ENCODE measurements at regions not wholly inside any gene's neighbourhood (a gene's known extent, or its start where the extent isn't known, plus 50 kb on each side); places are given as distances from the start of the nearest gene placed in this dataset.

DNA sequence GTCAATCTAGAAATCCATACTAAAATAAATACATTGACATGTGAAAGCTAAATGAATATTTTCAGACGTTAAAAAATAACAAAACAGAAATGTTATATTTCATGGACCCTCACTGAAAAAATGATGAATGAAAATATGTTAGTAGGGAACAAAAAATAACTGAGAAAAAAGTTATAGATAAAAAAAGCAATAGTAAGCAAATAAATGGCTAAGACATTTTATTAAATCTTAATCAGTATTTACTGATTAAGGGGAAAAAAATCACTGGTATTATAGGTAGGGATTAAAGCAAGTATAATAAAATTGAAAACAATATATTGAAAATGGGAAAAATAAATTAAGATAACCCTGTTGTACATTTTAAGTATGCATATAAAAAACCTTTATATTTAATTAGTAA, 468.1 kb upstream of the MANEA start:
- Histone ChIP-seq H3K36me3 (ENCODE audit: control insufficient read depth, insufficient read depth, low read length) (no peaks in the 10 kb centered on the region), H3K4me1 (ENCODE audit: control insufficient read depth, extremely low read depth, insufficient read depth, low read length) (no peaks in the 10 kb centered on the region), H3K9ac (ENCODE audit: insufficient read depth, low read length) (no peak overlapping the region), H3K4me3 (replicated peaks in 1 of 4; ENCODE audit: control extremely low read depth in 1 of 4, insufficient read depth in 1 of 4, low read depth in 3 of 4, low read length in 4 of 4) (no peak overlapping the region), H3K27ac (ENCODE audit: insufficient read depth, low read length) (no peak overlapping the region), H3K79me2 (ENCODE audit: control insufficient read depth, insufficient read depth, low read length) (no peaks in the 10 kb centered on the region), H3K4me2 (ENCODE audit: extremely low read depth, insufficient read depth, low read length) (no peak overlapping the region), H3K9me3 (ENCODE audit: control insufficient read depth, insufficient read depth, low read depth, low read length) (no peaks in the 10 kb centered on the region), H3K27me3 (ENCODE audit: control insufficient read depth, insufficient read depth, low read length) (no peaks in the 10 kb centered on the region), H4K20me1 (ENCODE audit: control insufficient read depth, extremely low read depth, insufficient read depth, low read length) (no peaks in the 10 kb centered on the region), H2AFZ (ENCODE audit: low read length) (no peak overlapping the region)
- DNase-seq (ENCODE audit: low read depth in 2 of 2): no peak
- TF ChIP-seq EZH2 (IDR thresholded peaks at IDR 0.05; ENCODE audit: low read length, missing control alignments): no peak
- TF ChIP-seq, protein P1, sequence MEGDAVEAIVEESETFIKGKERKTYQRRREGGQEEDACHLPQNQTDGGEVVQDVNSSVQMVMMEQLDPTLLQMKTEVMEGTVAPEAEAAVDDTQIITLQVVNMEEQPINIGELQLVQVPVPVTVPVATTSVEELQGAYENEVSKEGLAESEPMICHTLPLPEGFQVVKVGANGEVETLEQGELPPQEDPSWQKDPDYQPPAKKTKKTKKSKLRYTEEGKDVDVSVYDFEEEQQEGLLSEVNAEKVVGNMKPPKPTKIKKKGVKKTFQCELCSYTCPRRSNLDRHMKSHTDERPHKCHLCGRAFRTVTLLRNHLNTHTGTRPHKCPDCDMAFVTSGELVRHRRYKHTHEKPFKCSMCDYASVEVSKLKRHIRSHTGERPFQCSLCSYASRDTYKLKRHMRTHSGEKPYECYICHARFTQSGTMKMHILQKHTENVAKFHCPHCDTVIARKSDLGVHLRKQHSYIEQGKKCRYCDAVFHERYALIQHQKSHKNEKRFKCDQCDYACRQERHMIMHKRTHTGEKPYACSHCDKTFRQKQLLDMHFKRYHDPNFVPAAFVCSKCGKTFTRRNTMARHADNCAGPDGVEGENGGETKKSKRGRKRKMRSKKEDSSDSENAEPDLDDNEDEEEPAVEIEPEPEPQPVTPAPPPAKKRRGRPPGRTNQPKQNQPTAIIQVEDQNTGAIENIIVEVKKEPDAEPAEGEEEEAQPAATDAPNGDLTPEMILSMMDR (conservative IDR thresholded peaks at IDR 0.05 in 1 of 2, IDR thresholded peaks at IDR 0.05 in 1 of 2; ENCODE audit: low read depth in 1 of 2, low read length in 2 of 2): no peak

DNA sequence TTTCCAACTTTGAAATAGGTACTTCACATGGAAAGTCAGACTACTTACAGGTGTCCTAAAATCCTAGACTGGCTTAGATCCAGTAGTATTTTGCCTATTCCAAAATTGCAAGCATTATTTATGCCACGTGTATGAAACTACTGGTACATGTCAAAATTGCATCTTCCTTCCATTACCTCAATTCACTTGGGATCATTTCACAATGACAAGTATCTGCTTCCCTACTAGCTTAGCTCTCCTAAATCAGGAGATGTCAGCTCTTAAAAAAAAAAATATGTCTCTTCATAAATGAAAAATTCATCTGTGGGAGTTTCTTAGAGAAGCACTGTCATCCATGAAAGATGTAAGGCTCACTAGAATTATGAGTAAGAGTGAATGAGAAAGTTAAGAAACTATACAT, 466.6 kb upstream of the MANEA start:
- TF ChIP-seq, protein P1 (conservative IDR thresholded peaks at IDR 0.05 in 1 of 2, IDR thresholded peaks at IDR 0.05 in 1 of 2; ENCODE audit: low read depth in 1 of 2, low read length in 2 of 2): no peak
- no peak for TF ChIP-seq EZH2 (IDR thresholded peaks at IDR 0.05; ENCODE audit: low read length, missing control alignments)
- no peak for DNase-seq (ENCODE audit: low read depth in 2 of 2)

DNA sequence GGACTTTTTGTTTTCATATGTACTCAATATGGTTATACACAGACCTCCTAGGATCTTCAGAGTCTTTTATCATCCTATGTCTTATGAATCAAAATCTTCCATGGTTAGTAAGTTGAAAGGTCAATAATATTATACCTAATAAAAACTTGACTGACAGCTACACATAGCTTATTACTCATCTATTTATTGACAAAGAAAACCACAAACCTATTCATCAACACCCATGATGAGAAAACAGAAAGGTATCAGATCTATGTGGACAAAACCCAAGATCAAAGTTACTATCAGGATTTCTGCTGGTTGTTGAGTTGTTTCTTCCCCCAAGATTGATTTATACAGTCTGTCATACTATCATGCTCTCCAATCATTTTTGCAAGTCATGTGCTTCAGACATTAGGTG, 460.1 kb upstream of the MANEA start:
- Histone ChIP-seq H4K20me1 (ENCODE audit: control insufficient read depth, extremely low read depth, insufficient read depth, low read length) (no peaks in the 10 kb centered on the region), H3K4me1 (ENCODE audit: control insufficient read depth, extremely low read depth, insufficient read depth, low read length) (no peaks in the 10 kb centered on the region), H3K9me3 (ENCODE audit: control insufficient read depth, insufficient read depth, low read depth, low read length) (no peaks in the 10 kb centered on the region), H3K79me2 (ENCODE audit: control insufficient read depth, insufficient read depth, low read length) (no peaks in the 10 kb centered on the region), H3K36me3 (ENCODE audit: control insufficient read depth, insufficient read depth, low read length) (no peaks in the 10 kb centered on the region), H3K9ac (ENCODE audit: insufficient read depth, low read length) (no peak overlapping the region), H2AFZ (ENCODE audit: low read length) (no peak overlapping the region), H3K4me2 (ENCODE audit: extremely low read depth, insufficient read depth, low read length) (no peak overlapping the region), H3K4me3 (replicated peaks in 1 of 4; ENCODE audit: control extremely low read depth in 1 of 4, insufficient read depth in 1 of 4, low read depth in 3 of 4, low read length in 4 of 4) (no peak overlapping the region), H3K27me3 (ENCODE audit: control insufficient read depth, insufficient read depth, low read length) (no peaks in the 10 kb centered on the region), H3K27ac (ENCODE audit: insufficient read depth, low read length) (no peak overlapping the region)
- TF ChIP-seq, protein P1 (conservative IDR thresholded peaks at IDR 0.05 in 1 of 2, IDR thresholded peaks at IDR 0.05 in 1 of 2; ENCODE audit: low read depth in 1 of 2, low read length in 2 of 2): no peak
- TF ChIP-seq EZH2 (IDR thresholded peaks at IDR 0.05; ENCODE audit: low read length, missing control alignments): no peak
- DNase-seq (ENCODE audit: low read depth in 2 of 2): no peak

More for the DNA sequence above, 466.6 kb upstream of the MANEA start:
- H3K79me2 ChIP-seq (ENCODE audit: control insufficient read depth, insufficient read depth, low read length): no peaks in the 10 kb centered on the region
- H3K9me3 ChIP-seq (ENCODE audit: control insufficient read depth, insufficient read depth, low read depth, low read length): no peaks in the 10 kb centered on the region
- no peak overlapping the region for H3K4me2 ChIP-seq (ENCODE audit: extremely low read depth, insufficient read depth, low read length)
- H3K27ac ChIP-seq (ENCODE audit: insufficient read depth, low read length): no peak overlapping the region
- H4K20me1 ChIP-seq (ENCODE audit: control insufficient read depth, extremely low read depth, insufficient read depth, low read length): no peaks in the 10 kb centered on the region
- no peak overlapping the region for H2AFZ ChIP-seq (ENCODE audit: low read length)
- no peaks in the 10 kb centered on the region for H3K27me3 ChIP-seq (ENCODE audit: control insufficient read depth, insufficient read depth, low read length)
- H3K9ac ChIP-seq (ENCODE audit: insufficient read depth, low read length): no peak overlapping the region
- H3K4me3 ChIP-seq (replicated peaks in 1 of 4; ENCODE audit: control extremely low read depth in 1 of 4, insufficient read depth in 1 of 4, low read depth in 3 of 4, low read length in 4 of 4): no peak overlapping the region
- H3K4me1 ChIP-seq (ENCODE audit: control insufficient read depth, extremely low read depth, insufficient read depth, low read length): no peaks in the 10 kb centered on the region
- H3K36me3 ChIP-seq (ENCODE audit: control insufficient read depth, insufficient read depth, low read length): no peaks in the 10 kb centered on the region
